ENCODE measurements at regions not wholly inside any gene's neighbourhood (a gene's known extent, or its start where the extent isn't known, plus 50 kb on each side); places are given as distances from the start of the nearest gene placed in this dataset.

DNA sequence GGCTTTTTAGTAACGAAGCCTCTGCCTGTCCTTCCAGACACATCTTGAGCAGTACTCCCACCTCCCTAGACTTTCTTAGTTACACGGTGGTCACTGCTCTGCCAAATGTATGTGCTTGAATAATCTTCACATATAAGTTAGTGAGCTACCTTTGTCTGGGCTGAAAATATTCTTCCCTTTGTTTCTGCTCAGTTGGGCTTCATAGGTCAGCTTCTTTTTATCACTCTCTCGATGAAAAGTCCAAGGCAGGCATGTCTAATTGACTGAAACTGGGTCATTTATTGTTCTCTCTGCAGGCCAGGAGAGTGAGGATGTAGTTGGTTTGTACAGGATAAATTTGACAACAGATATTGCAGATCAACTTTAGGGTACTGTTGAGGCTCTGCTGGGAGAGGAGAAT is 636.7 kb upstream of the IGFBP3 start:
- TF ChIP-seq POLR2AphosphoS5 (IDR thresholded peaks at IDR 0.05; ENCODE audit: borderline replicate concordance, low read depth, low read length) (no peak), EZH2 (IDR thresholded peaks at IDR 0.05) (no peak)

Measured in SK-N-MC (cell line).